AG09319 (cell line): ENCODE measurements at regions not wholly inside any gene's neighbourhood (a gene's known extent, or its start where the extent isn't known, plus 50 kb on each side); places are given as distances from the start of the nearest gene placed in this dataset.
"Not testable (repeated sequence)": the region's sequence is repeated elsewhere in the genome, so short reads cannot be mapped to it uniquely, and the experiment has no call there.

Source experiments
- DNase-seq: peaks from one replicate; pipeline ENCODE4 v3.0.0-alpha.2; 2010; ENCODE audit warnings: low read depth; ENCODE audit errors: extremely low read depth
- TF ChIP-seq, protein P1 (sequence below): IDR thresholded peaks from 2 replicates; pipeline ENCODE4 v1.5.1; 2011; ENCODE audit warnings: low read depth, mild to moderate bottlenecking, inconsistent platforms, low read length, moderate library complexity

- TF ChIP-seq, protein P1, sequence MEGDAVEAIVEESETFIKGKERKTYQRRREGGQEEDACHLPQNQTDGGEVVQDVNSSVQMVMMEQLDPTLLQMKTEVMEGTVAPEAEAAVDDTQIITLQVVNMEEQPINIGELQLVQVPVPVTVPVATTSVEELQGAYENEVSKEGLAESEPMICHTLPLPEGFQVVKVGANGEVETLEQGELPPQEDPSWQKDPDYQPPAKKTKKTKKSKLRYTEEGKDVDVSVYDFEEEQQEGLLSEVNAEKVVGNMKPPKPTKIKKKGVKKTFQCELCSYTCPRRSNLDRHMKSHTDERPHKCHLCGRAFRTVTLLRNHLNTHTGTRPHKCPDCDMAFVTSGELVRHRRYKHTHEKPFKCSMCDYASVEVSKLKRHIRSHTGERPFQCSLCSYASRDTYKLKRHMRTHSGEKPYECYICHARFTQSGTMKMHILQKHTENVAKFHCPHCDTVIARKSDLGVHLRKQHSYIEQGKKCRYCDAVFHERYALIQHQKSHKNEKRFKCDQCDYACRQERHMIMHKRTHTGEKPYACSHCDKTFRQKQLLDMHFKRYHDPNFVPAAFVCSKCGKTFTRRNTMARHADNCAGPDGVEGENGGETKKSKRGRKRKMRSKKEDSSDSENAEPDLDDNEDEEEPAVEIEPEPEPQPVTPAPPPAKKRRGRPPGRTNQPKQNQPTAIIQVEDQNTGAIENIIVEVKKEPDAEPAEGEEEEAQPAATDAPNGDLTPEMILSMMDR, result no peak
- no peak for DNase-seq
Observed at GRCh38 chr3:11739706-11740105, 96.0 kb upstream of the VGLL4 start.

DNA sequence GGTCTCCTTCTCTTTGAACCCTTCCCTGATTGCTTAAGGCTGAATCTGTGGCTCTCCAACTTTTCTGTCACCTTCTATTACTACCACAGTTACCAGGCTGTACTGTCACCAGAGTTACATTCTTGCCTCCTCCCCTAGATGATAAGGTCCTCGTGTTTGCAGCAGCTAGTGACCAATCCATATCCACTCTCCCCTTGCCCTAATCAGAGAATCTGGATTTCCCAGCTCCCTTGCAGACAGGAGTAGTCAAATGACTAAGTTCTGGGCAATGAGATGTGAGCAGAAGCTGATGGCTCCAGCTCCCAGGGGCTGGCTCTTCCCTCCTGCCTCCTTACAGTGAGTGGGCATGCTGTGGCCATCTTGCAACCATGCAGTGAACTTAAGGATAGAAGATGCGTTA is 95.4 kb upstream of the VGLL4 start:
- TF ChIP-seq, protein P1, result no peak
- no peak for DNase-seq

DNA sequence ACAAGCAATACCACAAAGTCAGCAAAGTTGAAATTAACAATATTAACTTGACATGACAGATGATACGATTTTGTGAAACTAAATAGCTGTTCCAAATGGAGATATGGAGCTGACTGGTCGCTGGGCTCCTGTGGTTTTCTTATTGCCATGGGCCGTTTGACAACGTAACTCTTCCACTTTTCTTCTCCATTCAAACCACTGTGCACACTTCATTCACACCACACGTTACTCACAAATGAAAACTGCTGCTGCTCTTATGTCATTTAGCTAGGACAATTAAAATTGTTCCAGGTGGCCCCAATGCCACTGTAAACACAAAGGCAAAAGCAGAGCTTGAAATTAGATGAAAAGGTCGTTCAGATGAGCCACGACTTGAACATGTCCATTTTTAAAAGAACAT is 94.0 kb upstream of the VGLL4 start:
- no peak for DNase-seq
- TF ChIP-seq, protein P1, result no peak

- TF ChIP-seq, protein P1, result no peak
- no peak for DNase-seq
Observed at GRCh38 chr3:11736136-11736833, 92.6 kb upstream of the VGLL4 start.

DNA sequence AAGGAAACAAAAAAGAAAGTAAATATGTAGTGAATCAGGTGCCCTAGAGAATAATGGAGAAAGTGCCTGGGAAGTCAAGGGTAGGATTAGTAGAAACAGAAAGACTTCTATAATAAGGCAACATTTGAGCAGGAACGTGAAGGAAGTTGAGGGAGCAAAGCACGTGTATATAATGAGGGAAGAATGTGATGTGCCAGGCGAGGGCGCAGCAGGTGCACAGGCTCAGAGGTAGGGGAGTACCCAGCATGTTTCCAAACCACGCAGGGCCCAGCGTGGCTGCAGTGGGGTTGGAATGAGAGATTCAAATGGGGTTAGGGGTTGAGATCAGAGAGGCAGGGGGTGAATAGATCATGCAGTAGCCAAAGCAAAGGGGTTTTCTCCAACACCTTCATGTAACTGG is 91.9 kb upstream of the VGLL4 start:
- no peak for DNase-seq
- TF ChIP-seq, protein P1, result no peak

DNA sequence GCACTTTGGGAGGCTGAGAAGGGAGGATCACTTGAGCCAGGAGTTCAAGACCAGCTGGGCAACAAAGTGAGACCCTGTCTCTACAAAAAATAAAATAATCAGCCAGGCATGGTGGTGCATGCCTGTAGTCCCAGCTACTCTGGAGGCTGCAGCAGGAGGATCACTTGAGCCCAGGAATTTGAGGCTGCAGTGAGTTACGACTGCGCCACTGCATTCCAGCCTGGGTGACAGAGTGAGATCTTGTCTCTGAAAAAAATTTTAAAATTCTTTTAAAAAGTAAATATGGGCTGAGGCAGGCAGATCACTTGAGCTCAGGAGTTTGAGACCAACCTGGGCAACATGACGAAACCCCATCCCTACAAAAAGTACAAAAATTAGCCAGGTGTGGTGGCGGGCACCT is 91.4 kb upstream of the VGLL4 start:
- DNase-seq, result not testable (repeated sequence)

DNA sequence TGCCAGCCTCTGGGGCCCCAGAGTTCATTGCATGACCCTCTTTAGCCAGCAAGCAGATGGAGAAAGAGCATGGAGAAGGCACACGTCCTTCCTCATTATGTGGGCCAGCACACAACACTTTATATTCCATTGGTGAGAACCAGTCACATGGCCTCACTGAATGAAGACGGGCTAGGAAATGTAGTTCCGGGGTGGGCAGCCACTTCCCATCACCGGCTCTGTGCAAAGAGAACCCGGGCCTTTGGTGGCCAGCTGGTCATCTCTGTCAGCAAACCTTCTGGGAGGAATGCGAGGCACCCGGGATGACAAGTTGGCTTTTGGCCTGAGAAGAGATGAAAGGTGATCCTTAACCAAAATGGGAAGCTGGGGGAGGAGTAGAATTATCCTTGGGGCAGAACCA is 90.2 kb upstream of the VGLL4 start:
- TF ChIP-seq, protein P1, result no peak
- no peak for DNase-seq

- DNase-seq, result no peak
- TF ChIP-seq, protein P1, result no peak
Observed at GRCh38 chr3:11727207-11727606, 83.5 kb upstream of the VGLL4 start.
